ENCODE measurements at regions not wholly inside any gene's neighbourhood (a gene's known extent, or its start where the extent isn't known, plus 50 kb on each side); places are given as distances from the start of the nearest gene placed in this dataset.

DNA sequence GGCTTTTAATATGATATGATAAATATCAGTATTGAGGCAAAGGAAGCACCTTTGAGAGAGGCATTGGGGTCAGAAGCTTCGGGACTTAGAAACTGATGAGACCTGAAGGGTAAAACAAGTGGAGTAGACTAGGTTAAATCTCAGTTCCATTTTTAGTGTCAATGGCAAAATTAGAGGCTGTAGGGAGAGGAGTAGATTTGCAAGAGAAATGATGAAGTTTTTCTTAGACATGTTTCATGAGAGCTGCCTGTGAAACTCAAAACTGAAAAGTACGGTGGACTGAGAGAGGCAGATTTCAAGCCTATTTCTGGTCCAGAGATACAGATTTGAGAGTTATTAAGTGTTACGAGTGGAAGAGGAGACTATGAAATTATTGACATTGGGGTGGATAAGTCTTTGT is 278.5 kb downstream of the TAF11L14 start:
- Histone ChIP-seq H3K36me3 (ENCODE audit: control insufficient read depth, insufficient read depth, low read length) (no peaks in the 10 kb centered on the region), H3K4me1 (replicated peaks in 1 of 2; ENCODE audit: control insufficient read depth in 2 of 2, insufficient read depth in 2 of 2, low read length in 2 of 2) (no peaks in the 10 kb centered on the region), H3K27ac (ENCODE audit: extremely low read depth, low read depth, low read length) (no peak overlapping the region), H2AFZ (ENCODE audit: low read depth, low read length) (no peak overlapping the region), H3K79me2 (ENCODE audit: control insufficient read depth, insufficient read depth, low read length) (no peaks in the 10 kb centered on the region), H3K9me3 (replicated peaks; ENCODE audit: control insufficient read depth, insufficient read depth, low read depth, low read length) (peaks cover 2% of the 10 kb centered on the region; the same call in 1 of the 2 replicates), H3K9me1 (ENCODE audit: control insufficient read depth, insufficient read depth, low read length) (no peaks in the 10 kb centered on the region), H3K9ac (ENCODE audit: insufficient read depth in 1 of 2, low read depth in 2 of 2, low read length in 2 of 2) (no peak overlapping the region), H3K4me2 (ENCODE audit: insufficient read depth, low read length) (no peak overlapping the region), H3K4me3 (no peak overlapping the region), H3K27me3 (ENCODE audit: control insufficient read depth in 2 of 2, insufficient read depth in 2 of 2, low read length in 2 of 2) (no peaks in the 10 kb centered on the region), H4K20me1 (replicated peaks; ENCODE audit: control insufficient read depth, insufficient read depth, low read length) (no peaks in the 10 kb centered on the region)
- ATAC-seq = no peak
- DNase-seq (ENCODE audit: extremely low read depth in 1 of 4, low spot score in 3 of 4) = no peak
- BruUV-seq (replicated peaks) = no TSS peak
- CTCF ChIA-PET (ENCODE audit: low intra/inter-chr PET ratio) = no interaction called here
- intact Hi-C loops (cut with micrococcal nuclease) = no loop called here
- in situ Hi-C loops (cut with MboI) = no loop called here
- no peak for FAIRE-seq
- POLR2A ChIA-PET = no interaction called here
- 0% methylated on average over 3 of the region's 3 CpGs for whole genome bisulfite sequencing (ENCODE audit: insufficient coverage, low coverage, missing lambda C conversion rate)
- TF ChIP-seq KLF6 (CRISPR knock-in tag; IDR thresholded peaks at IDR 0.05; ENCODE audit: borderline replicate concordance) = no peak
- no peak for TF ChIP-seq BRD9 (IDR thresholded peaks at IDR 0.05; ENCODE audit: low read depth, partially characterized antibody)
- TF ChIP-seq, protein P1, sequence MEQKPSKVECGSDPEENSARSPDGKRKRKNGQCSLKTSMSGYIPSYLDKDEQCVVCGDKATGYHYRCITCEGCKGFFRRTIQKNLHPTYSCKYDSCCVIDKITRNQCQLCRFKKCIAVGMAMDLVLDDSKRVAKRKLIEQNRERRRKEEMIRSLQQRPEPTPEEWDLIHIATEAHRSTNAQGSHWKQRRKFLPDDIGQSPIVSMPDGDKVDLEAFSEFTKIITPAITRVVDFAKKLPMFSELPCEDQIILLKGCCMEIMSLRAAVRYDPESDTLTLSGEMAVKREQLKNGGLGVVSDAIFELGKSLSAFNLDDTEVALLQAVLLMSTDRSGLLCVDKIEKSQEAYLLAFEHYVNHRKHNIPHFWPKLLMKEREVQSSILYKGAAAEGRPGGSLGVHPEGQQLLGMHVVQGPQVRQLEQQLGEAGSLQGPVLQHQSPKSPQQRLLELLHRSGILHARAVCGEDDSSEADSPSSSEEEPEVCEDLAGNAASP (IDR thresholded peaks at IDR 0.05) = no peak
- TF ChIP-seq CCNT2 (IDR thresholded peaks at IDR 0.05; ENCODE audit: borderline replicate concordance, extremely low read depth, insufficient read length, low read depth, low read length) = no peak
- TF ChIP-seq GABPA (tag; conservative IDR thresholded peaks at IDR 0.05; ENCODE audit: low read depth) = no peak
- no peak for TF ChIP-seq NR2C2 (CRISPR knock-in tag; IDR thresholded peaks at IDR 0.05)
- no peak for TF ChIP-seq NR2C2 (tag; IDR thresholded peaks at IDR 0.05)
- TF ChIP-seq ZNF197 (CRISPR knock-in tag; IDR thresholded peaks at IDR 0.05; ENCODE audit: low read depth) = no peak
- TF ChIP-seq MEF2D (tag; conservative IDR thresholded peaks at IDR 0.05; ENCODE audit: low read depth) = no peak
- TF ChIP-seq KDM5B (IDR thresholded peaks at IDR 0.05; ENCODE audit: insufficient replicate concordance, low read depth, low read length) = no peak
- TF ChIP-seq RBM39 (optimal IDR thresholded peaks at IDR 0.05; ENCODE audit: low read depth, low read length) = no peak
- TF ChIP-seq ZNF551 (CRISPR knock-in tag; IDR thresholded peaks at IDR 0.05) = no peak
